HG03521 (cell line): ENCODE measurements at regions not wholly inside any gene's neighbourhood (a gene's known extent, or its start where the extent isn't known, plus 50 kb on each side); places are given as distances from the start of the nearest gene placed in this dataset.

Experiments used
- ATAC-seq: cut with Tn5 transposase; IDR thresholded peaks from one replicate; pipeline ENCODE4 v1.9.1; 2021; ENCODE audit warnings: mild to moderate bottlenecking, moderate library complexity; ENCODE audit not compliant: unreplicated experiment

- no peak for ATAC-seq
Observed at GRCh38 chr20:51079488-51079887, 56.6 kb upstream of the KCNG1 start.

GRCh38 chr20:51077686-51078060 lies 54.8 kb upstream of the KCNG1 start:
- no peak for ATAC-seq

- no peak for ATAC-seq
Observed at GRCh38 chr20:51076786-51077685, 54.1 kb upstream of the KCNG1 start.

- ATAC-seq, result no peak
Observed at GRCh38 chr20:51074062-51074461, 51.2 kb upstream of the KCNG1 start.
